ENCODE measurements at regions not wholly inside any gene's neighbourhood (a gene's known extent, or its start where the extent isn't known, plus 50 kb on each side); places are given as distances from the start of the nearest gene placed in this dataset.

GRCh38 chr11:70889411-70889810 is 363.0 kb downstream of the SHANK2 start:
- TF ChIP-seq EZH2phosphoT487 (IDR thresholded peaks at IDR 0.05; ENCODE audit: insufficient read depth, low read depth): no peak
- TF ChIP-seq EZH2 (IDR thresholded peaks at IDR 0.05; ENCODE audit: insufficient read depth, poor library complexity, severe bottlenecking): no peak

Data from GM23248 (cell line).